ENCODE measurements at regions not wholly inside any gene's neighbourhood (a gene's known extent, or its start where the extent isn't known, plus 50 kb on each side); places are given as distances from the start of the nearest gene placed in this dataset.

GRCh38 chr7:51759985-51760384 lies 443.4 kb upstream of the COBL start:
- CTCF ChIA-PET: no interaction called here
- H3K27me3 Mint-ChIP-seq (ENCODE audit: insufficient read depth, unreplicated experiment): no peaks in the 10 kb centered on the region
- no peak for DNase-seq

DNA sequence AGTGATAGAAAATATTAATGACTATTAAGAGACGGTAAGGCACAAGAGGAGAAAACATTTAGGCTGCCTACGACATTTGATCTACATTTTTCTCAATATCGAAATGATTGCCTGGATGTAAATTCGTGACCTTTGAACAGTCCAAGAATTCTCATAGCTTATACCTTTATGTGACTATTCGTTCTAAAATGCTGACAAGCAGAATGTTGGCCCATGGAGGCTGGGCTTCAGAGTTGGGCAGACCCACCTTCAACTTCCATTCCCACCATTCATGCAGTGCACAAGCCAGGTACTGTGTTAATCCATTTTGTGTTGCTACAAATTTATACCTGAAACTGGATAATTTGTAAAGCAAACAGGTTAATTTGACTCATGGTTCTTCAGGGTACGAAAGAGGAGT lies 441.4 kb upstream of the COBL start:
- no peak for TF ChIP-seq CTCF (IDR thresholded peaks at IDR 0.05; ENCODE audit: insufficient read depth in 1 of 2, low read depth in 1 of 2, low read length in 1 of 2, severe bottlenecking in 1 of 2, unreplicated experiment in 1 of 2)
- H3K4me1 ChIP-seq: 0 out of 2 replicates have a peak, but pooled peaks cover 6% of the 10 kb centered on the region

More at GRCh38 chr7:51759985-51760384, 443.4 kb upstream of the COBL start:
- H3K4me1 Mint-ChIP-seq (ENCODE audit: low read depth, unreplicated experiment): peaks cover 7% of the 10 kb centered on the region
- Histone ChIP-seq H3K4me3 (ENCODE audit: low read depth, low read length) (no peak overlapping the region), H3K36me3 (ENCODE audit: control insufficient read depth, insufficient read depth, low read length) (no peaks in the 10 kb centered on the region), H3K27me3 (replicated peaks; ENCODE audit: control insufficient read depth, insufficient read depth, low read length) (no peaks in the 10 kb centered on the region), H3K4me1 (0 out of 2 replicates have a peak, but pooled peaks cover 6% of the 10 kb centered on the region), H3K9me3 (no peaks in the 10 kb centered on the region)
- POLR2A ChIA-PET: no interaction called here
- H3K27ac Mint-ChIP-seq (ENCODE audit: unreplicated experiment): no peak overlapping the region
- H3K4me3 Mint-ChIP-seq (ENCODE audit: unreplicated experiment): no peak overlapping the region
- H3K9me3 Mint-ChIP-seq (ENCODE audit: unreplicated experiment): no peaks in the 10 kb centered on the region
- intact Hi-C loops (cut with micrococcal nuclease; ENCODE audit: unreplicated experiment): loop anchor here (10.0 kb wide), 1 partner anchor 155 kb away; no protein-coding TSS in a partner anchor
- TF ChIP-seq CTCF (IDR thresholded peaks at IDR 0.05; ENCODE audit: insufficient read depth in 1 of 2, low read depth in 1 of 2, low read length in 1 of 2, severe bottlenecking in 1 of 2, unreplicated experiment in 1 of 2): no peak
- no TSS peak for BruUV-seq (replicated peaks)
- no peaks in the 10 kb centered on the region for H3K36me3 Mint-ChIP-seq (ENCODE audit: insufficient read depth, unreplicated experiment)

GRCh38 chr7:51732951-51733350 lies 416.3 kb upstream of the COBL start:
- H3K36me3 Mint-ChIP-seq (ENCODE audit: insufficient read depth, unreplicated experiment): no peaks in the 10 kb centered on the region
- no peak overlapping the region for H3K4me3 Mint-ChIP-seq (ENCODE audit: unreplicated experiment)
- no peaks in the 10 kb centered on the region for H3K4me1 Mint-ChIP-seq (ENCODE audit: low read depth, unreplicated experiment)
- DNase-seq: peak in 1 of 2 experiments; percentile 6
- H3K27me3 Mint-ChIP-seq (ENCODE audit: insufficient read depth, unreplicated experiment): peaks cover 1% of the 10 kb centered on the region
- Histone ChIP-seq H3K9me3 (no peaks in the 10 kb centered on the region), H3K36me3 (ENCODE audit: control insufficient read depth, insufficient read depth, low read length) (no peaks in the 10 kb centered on the region), H3K27me3 (replicated peaks; ENCODE audit: control insufficient read depth, insufficient read depth, low read length) (no peaks in the 10 kb centered on the region), H3K4me3 (ENCODE audit: low read depth, low read length) (no peak overlapping the region), H3K4me1 (no peaks in the 10 kb centered on the region)
- intact Hi-C loops (cut with micrococcal nuclease; ENCODE audit: unreplicated experiment): loop anchor here (10.0 kb wide), 1 partner anchor 168 kb away; no protein-coding TSS in a partner anchor
- H3K27ac Mint-ChIP-seq (ENCODE audit: unreplicated experiment): no peak overlapping the region
- no TSS peak for BruUV-seq (replicated peaks)
- H3K9me3 Mint-ChIP-seq (ENCODE audit: unreplicated experiment): peaks cover 11% of the 10 kb centered on the region
- ChIA-PET CTCF (no interaction called here), POLR2A (no interaction called here)
- TF ChIP-seq CTCF (IDR thresholded peaks at IDR 0.05; ENCODE audit: insufficient read depth in 1 of 2, low read depth in 1 of 2, low read length in 1 of 2, severe bottlenecking in 1 of 2, unreplicated experiment in 1 of 2): peak in 1 of 2 experiments; percentile 28

More for the DNA sequence above, 441.4 kb upstream of the COBL start:
- ChIA-PET POLR2A (no interaction called here), CTCF (no interaction called here)
- Histone ChIP-seq H3K36me3 (ENCODE audit: control insufficient read depth, insufficient read depth, low read length) (no peaks in the 10 kb centered on the region), H3K4me3 (ENCODE audit: low read depth, low read length) (no peak overlapping the region), H3K27me3 (replicated peaks; ENCODE audit: control insufficient read depth, insufficient read depth, low read length) (no peaks in the 10 kb centered on the region), H3K9me3 (no peaks in the 10 kb centered on the region)
- no peaks in the 10 kb centered on the region for H3K9me3 Mint-ChIP-seq (ENCODE audit: unreplicated experiment)
- DNase-seq: no peak
- no peak overlapping the region for H3K27ac Mint-ChIP-seq (ENCODE audit: unreplicated experiment)
- BruUV-seq (replicated peaks): no TSS peak
- intact Hi-C loops (cut with micrococcal nuclease; ENCODE audit: unreplicated experiment): no loop called here
- H3K36me3 Mint-ChIP-seq (ENCODE audit: insufficient read depth, unreplicated experiment): no peaks in the 10 kb centered on the region
- H3K4me1 Mint-ChIP-seq (ENCODE audit: low read depth, unreplicated experiment): peaks cover 7% of the 10 kb centered on the region
- H3K4me3 Mint-ChIP-seq (ENCODE audit: unreplicated experiment): no peak overlapping the region
- no peaks in the 10 kb centered on the region for H3K27me3 Mint-ChIP-seq (ENCODE audit: insufficient read depth, unreplicated experiment)

Data from Caco-2 (cell line).